Liver (tissue), 8 donors: ENCODE measurements at regions not wholly inside any gene's neighbourhood (a gene's known extent, or its start where the extent isn't known, plus 50 kb on each side); places are given as distances from the start of the nearest gene placed in this dataset.
A peak's percentile ranks its signal among the peaks of the same experiment; 100 is the strongest.

ENCODE experiments used
- DNase-seq: peaks from one replicate; pipeline ENCODE4 v3.0.0-alpha.2; 2017; ENCODE audit warnings: low spot score
- H3K27ac ChIP-seq, 2 donors: one replicate each; pipeline ENCODE4 v1.7.0; 2013; ENCODE audit warnings: inconsistent platforms in 2 of 2, low read length in 2 of 2, control low read depth in 1 of 2, low read depth in 1 of 2, mild to moderate bottlenecking in 1 of 2
- H3K27me3 ChIP-seq, 4 donors: one replicate each; pipeline versions ENCODE4 v1.6.1 to v1.7.0; 2013; ENCODE audit warnings: low read length in 3 of 4, inconsistent platforms in 1 of 4, mild to moderate bottlenecking in 1 of 4, moderate library complexity in 1 of 4; ENCODE audit not compliant: control insufficient read depth in 4 of 4, insufficient read depth in 4 of 4
- H3K36me3 ChIP-seq, 4 donors: one replicate each; pipeline versions ENCODE4 v1.6.1 to v1.7.0; 2013; ENCODE audit warnings: low read length in 3 of 4, mild to moderate bottlenecking in 3 of 4, low read depth in 1 of 4, moderate library complexity in 1 of 4; ENCODE audit not compliant: control insufficient read depth in 4 of 4, insufficient read depth in 3 of 4
- H3K4me1 ChIP-seq, 4 donors: one replicate each; pipeline versions ENCODE4 v1.6.1 to v1.7.0; 2013; ENCODE audit warnings: low read length in 3 of 4, mild to moderate bottlenecking in 3 of 4, moderate library complexity in 1 of 4; ENCODE audit not compliant: control insufficient read depth in 4 of 4, insufficient read depth in 4 of 4
- H3K4me3 ChIP-seq, 3 donors: one replicate each; pipeline versions ENCODE4 v1.6.1 to v1.7.0; 2013; ENCODE audit warnings: low read length in 3 of 3, control low read depth in 1 of 3, low read depth in 1 of 3, mild to moderate bottlenecking in 1 of 3
- H3K9ac ChIP-seq, 2 donors: one replicate each; pipeline ENCODE4 v1.7.0; 2013; ENCODE audit warnings: low read length in 2 of 2, mild to moderate bottlenecking in 2 of 2, moderate library complexity in 2 of 2, control low read depth in 1 of 2, low read depth in 1 of 2
- H3K9me3 ChIP-seq, 4 donors: one replicate each; pipeline versions ENCODE4 v1.6.1 to v1.7.0; 2013; ENCODE audit warnings: low read length in 3 of 4; ENCODE audit not compliant: control insufficient read depth in 4 of 4
- FOXA2 ChIP-seq: IDR thresholded peaks from 2 replicates; pipeline ENCODE4 v1.6.1; 2016; ENCODE audit warnings: antibody characterized with exemption
- GABPA ChIP-seq, 2 donors: IDR thresholded peaks in 1 of 2; conservative IDR thresholded peaks in 1 of 2; 2 replicates each; pipeline ENCODE4 v1.6.1; 2016; ENCODE audit warnings: antibody characterized with exemption in 2 of 2, mild to moderate bottlenecking in 1 of 2, moderate library complexity in 1 of 2
- HNF4A ChIP-seq, 2 donors: conservative IDR thresholded peaks; 2 replicates each; pipeline ENCODE4 v1.6.1; 2016; ENCODE audit warnings: antibody characterized with exemption in 2 of 2, mild to moderate bottlenecking in 2 of 2
- HNF4G ChIP-seq: IDR thresholded peaks from 2 replicates; pipeline ENCODE4 v1.6.1; 2016; ENCODE audit warnings: antibody characterized with exemption
- JUND ChIP-seq, 2 donors: IDR thresholded peaks; 2 replicates each; pipeline ENCODE4 v1.6.1; 2016; ENCODE audit warnings: antibody characterized with exemption in 2 of 2
- RAD21 ChIP-seq, 2 donors: IDR thresholded peaks; 2 replicates each; pipeline ENCODE4 v1.6.1; 2016; ENCODE audit warnings: antibody characterized with exemption in 2 of 2, mild to moderate bottlenecking in 2 of 2
- RXRA ChIP-seq, 2 donors: IDR thresholded peaks; 2 replicates each; pipeline ENCODE4 v1.6.1; 2017 to 2018; ENCODE audit warnings: antibody characterized with exemption in 2 of 2, mild to moderate bottlenecking in 1 of 2
- SP1 ChIP-seq: IDR thresholded peaks from 2 replicates; pipeline ENCODE4 v1.6.1; 2018; ENCODE audit warnings: antibody characterized with exemption, mild to moderate bottlenecking
- TAF1 ChIP-seq: conservative IDR thresholded peaks from 2 replicates; pipeline ENCODE4 v1.6.1; 2016; ENCODE audit warnings: antibody characterized with exemption, mild to moderate bottlenecking
- YY1 ChIP-seq: IDR thresholded peaks from 2 replicates; pipeline ENCODE4 v1.6.1; 2016; ENCODE audit warnings: antibody characterized with exemption, mild to moderate bottlenecking
- WGBS: extraction: QIAGEN DNeasy Blood & Tissue Kit; methylation state at CpG from one replicate; pipeline ENCODE4 v1.1.7; 2013; 5-methylcytosine and 5-hydroxymethylcytosine counted together
- TF ChIP-seq, protein P1 (sequence below): IDR thresholded peaks from 2 replicates; pipeline ENCODE4 v1.6.1; 2016; ENCODE audit warnings: antibody characterized with exemption
- TF ChIP-seq, protein P2 (sequence below): IDR thresholded peaks from 2 replicates; pipeline ENCODE4 v1.6.1; 2016; ENCODE audit warnings: antibody characterized with exemption
- TF ChIP-seq, protein P3 (sequence below): IDR thresholded peaks from 2 replicates; pipeline ENCODE4 v1.6.1; 2016; ENCODE audit warnings: antibody characterized with exemption, mild to moderate bottlenecking
- TF ChIP-seq, protein P4 (sequence below): IDR thresholded peaks from 2 replicates; pipeline ENCODE4 v1.6.1; 2016; ENCODE audit warnings: antibody characterized with exemption
- TF ChIP-seq, protein P5 (sequence below): fragments of 150-350 bp; IDR thresholded peaks from 2 replicates; pipeline ENCODE4 v1.5.1; 2017; ENCODE audit warnings: improper control_type of control experiment, low read depth, low read length; ENCODE audit not compliant: missing input control
- donor health status: healthy.
- donor health status: healthy.
- donor health status: healthy.
- donor health status: healthy.
- donor health status: healthy.

DNA sequence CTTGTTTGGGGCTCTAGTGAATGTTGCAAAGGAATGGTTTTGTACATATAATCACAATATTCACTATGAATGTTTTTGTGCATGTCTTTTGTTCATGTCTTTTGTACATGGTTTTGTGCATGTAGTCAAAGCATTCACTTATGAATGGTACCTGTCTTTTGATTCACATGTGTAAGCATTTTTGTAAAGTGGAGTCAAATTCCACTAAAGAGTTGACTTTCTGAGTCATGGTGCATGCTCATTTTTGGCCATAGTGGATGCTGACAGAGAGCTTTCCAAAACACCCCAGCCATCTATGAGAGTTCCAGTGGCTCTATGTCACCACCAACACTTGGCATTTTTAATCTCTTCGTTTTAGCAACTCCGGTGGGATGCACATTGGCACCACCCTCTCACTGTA, 1185.9 kb upstream of the TMEM132C start:
- no peak for DNase-seq
- WGBS = 89% methylated on average over 2 of the region's 2 CpGs

DNA sequence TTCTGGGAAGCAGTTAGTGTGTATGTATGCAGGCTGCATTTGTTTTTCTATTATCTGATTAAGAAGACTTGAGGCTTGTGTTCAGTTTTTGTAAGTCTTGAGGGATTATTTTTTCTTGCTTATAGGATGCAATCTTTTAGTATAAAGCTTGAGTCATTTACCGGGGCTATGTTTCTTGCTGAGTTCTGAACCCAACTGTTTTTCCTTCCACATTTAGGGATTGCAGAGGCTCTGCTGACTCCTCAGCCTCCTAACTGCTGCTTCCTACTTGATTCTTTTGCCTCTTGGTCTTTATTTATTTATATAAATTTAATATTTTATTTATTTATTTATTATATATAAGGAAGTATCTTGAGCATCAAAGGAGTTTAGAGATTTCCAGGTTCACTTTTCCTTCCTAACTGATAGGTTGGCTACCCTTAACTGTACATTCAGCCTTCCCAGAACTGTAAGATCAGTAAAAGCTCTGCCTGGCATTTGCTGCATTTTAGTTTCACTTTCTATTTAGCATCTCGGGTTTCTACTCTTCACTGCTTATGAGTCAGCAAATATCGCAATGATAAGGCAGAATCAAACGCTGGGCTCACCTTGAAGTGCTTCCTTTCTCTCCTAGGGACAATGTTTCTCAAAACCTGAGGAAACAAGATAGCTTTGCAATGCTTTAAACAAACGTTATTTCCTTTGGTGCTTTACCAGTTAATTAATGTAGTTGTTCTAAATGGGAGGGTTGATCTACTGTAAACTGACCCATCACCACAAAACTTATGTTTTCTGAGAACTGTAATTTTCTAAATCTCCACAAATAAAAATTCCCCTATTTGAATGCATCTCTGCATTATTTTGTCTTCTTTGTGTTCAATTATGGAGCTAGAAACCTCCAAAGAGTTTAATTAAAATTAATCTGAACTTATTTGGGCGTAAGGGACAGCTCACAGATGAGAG, 1183.7 kb upstream of the TMEM132C start:
- Histone ChIP-seq H3K27ac (peak overlapping the region in 1 of 2 donors; percentile 7), H3K4me3 (peak overlapping the region; percentile 46 to 71 (median 64)), H3K9ac (peak overlapping the region in 1 of 2 donors; percentile 84), H3K27me3 (no peaks in the 10 kb centered on the region), H3K36me3 (no peaks in the 10 kb centered on the region), H3K9me3 (no peaks in the 10 kb centered on the region), H3K4me1 (peaks cover 4 to 13% (median 10%) of the 10 kb centered on the region in 4 donors)
- DNase-seq = no peak
- WGBS = 24% methylated on average over 6 of the region's 6 CpGs
- TF ChIP-seq FOXA2 (no peak), HNF4A (conservative IDR thresholded peaks at IDR 0.05) (peak in 1 of 2 donors; percentile 10), GABPA (IDR thresholded peaks at IDR 0.05 in 1 of 2, conservative IDR thresholded peaks at IDR 0.05 in 1 of 2) (no peak), SP1 (peak; percentile 17), RAD21 (IDR thresholded peaks at IDR 0.05) (peak; percentile 19 to 24), JUND (IDR thresholded peaks at IDR 0.05) (no peak), RXRA (IDR thresholded peaks at IDR 0.05) (no peak), TAF1 (no peak)
- TF ChIP-seq, protein P1, sequence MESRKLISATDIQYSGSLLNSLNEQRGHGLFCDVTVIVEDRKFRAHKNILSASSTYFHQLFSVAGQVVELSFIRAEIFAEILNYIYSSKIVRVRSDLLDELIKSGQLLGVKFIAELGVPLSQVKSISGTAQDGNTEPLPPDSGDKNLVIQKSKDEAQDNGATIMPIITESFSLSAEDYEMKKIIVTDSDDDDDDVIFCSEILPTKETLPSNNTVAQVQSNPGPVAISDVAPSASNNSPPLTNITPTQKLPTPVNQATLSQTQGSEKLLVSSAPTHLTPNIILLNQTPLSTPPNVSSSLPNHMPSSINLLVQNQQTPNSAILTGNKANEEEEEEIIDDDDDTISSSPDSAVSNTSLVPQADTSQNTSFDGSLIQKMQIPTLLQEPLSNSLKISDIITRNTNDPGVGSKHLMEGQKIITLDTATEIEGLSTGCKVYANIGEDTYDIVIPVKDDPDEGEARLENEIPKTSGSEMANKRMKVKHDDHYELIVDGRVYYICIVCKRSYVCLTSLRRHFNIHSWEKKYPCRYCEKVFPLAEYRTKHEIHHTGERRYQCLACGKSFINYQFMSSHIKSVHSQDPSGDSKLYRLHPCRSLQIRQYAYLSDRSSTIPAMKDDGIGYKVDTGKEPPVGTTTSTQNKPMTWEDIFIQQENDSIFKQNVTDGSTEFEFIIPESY = no peak
- TF ChIP-seq, protein P2, sequence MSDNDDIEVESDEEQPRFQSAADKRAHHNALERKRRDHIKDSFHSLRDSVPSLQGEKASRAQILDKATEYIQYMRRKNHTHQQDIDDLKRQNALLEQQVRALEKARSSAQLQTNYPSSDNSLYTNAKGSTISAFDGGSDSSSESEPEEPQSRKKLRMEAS = no peak
- TF ChIP-seq, protein P3, sequence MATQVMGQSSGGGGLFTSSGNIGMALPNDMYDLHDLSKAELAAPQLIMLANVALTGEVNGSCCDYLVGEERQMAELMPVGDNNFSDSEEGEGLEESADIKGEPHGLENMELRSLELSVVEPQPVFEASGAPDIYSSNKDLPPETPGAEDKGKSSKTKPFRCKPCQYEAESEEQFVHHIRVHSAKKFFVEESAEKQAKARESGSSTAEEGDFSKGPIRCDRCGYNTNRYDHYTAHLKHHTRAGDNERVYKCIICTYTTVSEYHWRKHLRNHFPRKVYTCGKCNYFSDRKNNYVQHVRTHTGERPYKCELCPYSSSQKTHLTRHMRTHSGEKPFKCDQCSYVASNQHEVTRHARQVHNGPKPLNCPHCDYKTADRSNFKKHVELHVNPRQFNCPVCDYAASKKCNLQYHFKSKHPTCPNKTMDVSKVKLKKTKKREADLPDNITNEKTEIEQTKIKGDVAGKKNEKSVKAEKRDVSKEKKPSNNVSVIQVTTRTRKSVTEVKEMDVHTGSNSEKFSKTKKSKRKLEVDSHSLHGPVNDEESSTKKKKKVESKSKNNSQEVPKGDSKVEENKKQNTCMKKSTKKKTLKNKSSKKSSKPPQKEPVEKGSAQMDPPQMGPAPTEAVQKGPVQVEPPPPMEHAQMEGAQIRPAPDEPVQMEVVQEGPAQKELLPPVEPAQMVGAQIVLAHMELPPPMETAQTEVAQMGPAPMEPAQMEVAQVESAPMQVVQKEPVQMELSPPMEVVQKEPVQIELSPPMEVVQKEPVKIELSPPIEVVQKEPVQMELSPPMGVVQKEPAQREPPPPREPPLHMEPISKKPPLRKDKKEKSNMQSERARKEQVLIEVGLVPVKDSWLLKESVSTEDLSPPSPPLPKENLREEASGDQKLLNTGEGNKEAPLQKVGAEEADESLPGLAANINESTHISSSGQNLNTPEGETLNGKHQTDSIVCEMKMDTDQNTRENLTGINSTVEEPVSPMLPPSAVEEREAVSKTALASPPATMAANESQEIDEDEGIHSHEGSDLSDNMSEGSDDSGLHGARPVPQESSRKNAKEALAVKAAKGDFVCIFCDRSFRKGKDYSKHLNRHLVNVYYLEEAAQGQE = no peak

More for the DNA sequence above, 1185.9 kb upstream of the TMEM132C start:
- Histone ChIP-seq H3K27me3 (no peaks in the 10 kb centered on the region), H3K36me3 (no peaks in the 10 kb centered on the region), H3K27ac (no peak overlapping the region), H3K4me3 (no peak overlapping the region), H3K9me3 (no peaks in the 10 kb centered on the region), H3K4me1 (peaks cover 4 to 13% (median 10%) of the 10 kb centered on the region in 4 donors), H3K9ac (no peak overlapping the region)
- TF ChIP-seq YY1 = no peak
- no peak for TF ChIP-seq RXRA (IDR thresholded peaks at IDR 0.05)
- TF ChIP-seq, protein P4, sequence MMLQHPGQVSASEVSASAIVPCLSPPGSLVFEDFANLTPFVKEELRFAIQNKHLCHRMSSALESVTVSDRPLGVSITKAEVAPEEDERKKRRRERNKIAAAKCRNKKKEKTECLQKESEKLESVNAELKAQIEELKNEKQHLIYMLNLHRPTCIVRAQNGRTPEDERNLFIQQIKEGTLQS = no peak
- no peak for TF ChIP-seq HNF4A (conservative IDR thresholded peaks at IDR 0.05)
- no peak for TF ChIP-seq RAD21 (IDR thresholded peaks at IDR 0.05)
- no peak for TF ChIP-seq JUND (IDR thresholded peaks at IDR 0.05)
- TF ChIP-seq, protein P3 = no peak
- no peak for TF ChIP-seq TAF1
- TF ChIP-seq HNF4G = no peak
- TF ChIP-seq, protein P5, sequence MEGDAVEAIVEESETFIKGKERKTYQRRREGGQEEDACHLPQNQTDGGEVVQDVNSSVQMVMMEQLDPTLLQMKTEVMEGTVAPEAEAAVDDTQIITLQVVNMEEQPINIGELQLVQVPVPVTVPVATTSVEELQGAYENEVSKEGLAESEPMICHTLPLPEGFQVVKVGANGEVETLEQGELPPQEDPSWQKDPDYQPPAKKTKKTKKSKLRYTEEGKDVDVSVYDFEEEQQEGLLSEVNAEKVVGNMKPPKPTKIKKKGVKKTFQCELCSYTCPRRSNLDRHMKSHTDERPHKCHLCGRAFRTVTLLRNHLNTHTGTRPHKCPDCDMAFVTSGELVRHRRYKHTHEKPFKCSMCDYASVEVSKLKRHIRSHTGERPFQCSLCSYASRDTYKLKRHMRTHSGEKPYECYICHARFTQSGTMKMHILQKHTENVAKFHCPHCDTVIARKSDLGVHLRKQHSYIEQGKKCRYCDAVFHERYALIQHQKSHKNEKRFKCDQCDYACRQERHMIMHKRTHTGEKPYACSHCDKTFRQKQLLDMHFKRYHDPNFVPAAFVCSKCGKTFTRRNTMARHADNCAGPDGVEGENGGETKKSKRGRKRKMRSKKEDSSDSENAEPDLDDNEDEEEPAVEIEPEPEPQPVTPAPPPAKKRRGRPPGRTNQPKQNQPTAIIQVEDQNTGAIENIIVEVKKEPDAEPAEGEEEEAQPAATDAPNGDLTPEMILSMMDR = no peak
